Mesendoderm (in vitro differentiated cells): ENCODE measurements at regions not wholly inside any gene's neighbourhood (a gene's known extent, or its start where the extent isn't known, plus 50 kb on each side); places are given as distances from the start of the nearest gene placed in this dataset.
A peak's percentile ranks its signal among the peaks of the same experiment; 100 is the strongest.

Source experiments
- DNase-seq: peaks from one replicate; pipeline ENCODE4 v3.0.0; 2013
- H2AK5ac ChIP-seq: 2 replicates; pipeline ENCODE4 v1.6.1; 2013; ENCODE audit warnings: low read length, inconsistent platforms
- H2BK120ac ChIP-seq: 2 replicates; pipeline ENCODE4 v1.6.1; 2013; ENCODE audit warnings: low read depth, mild to moderate bottlenecking, low read length, moderate library complexity, mixed read lengths
- H2BK15ac ChIP-seq: replicated peaks from 2 replicates; pipeline ENCODE4 v1.6.1; 2013; ENCODE audit warnings: low read depth, mild to moderate bottlenecking, moderate library complexity
- H2BK5ac ChIP-seq: 2 replicates; pipeline ENCODE4 v1.6.1; 2013; ENCODE audit warnings: low read length, inconsistent platforms
- H3K18ac ChIP-seq: 2 replicates; pipeline ENCODE4 v1.6.1; 2013; ENCODE audit warnings: mild to moderate bottlenecking, low read length, mixed read lengths
- H3K23ac ChIP-seq: one replicate; pipeline ENCODE4 v1.6.1; 2013; ENCODE audit warnings: low read length
- H3K27ac ChIP-seq: 2 replicates; pipeline ENCODE4 v1.5.1; 2013; ENCODE audit warnings: low read depth, mild to moderate bottlenecking, inconsistent platforms, low read length, moderate library complexity
- H3K27me3 ChIP-seq: 2 replicates; pipeline ENCODE4 v1.6.1; 2013; ENCODE audit warnings: low read length, control low read depth, mild to moderate bottlenecking, inconsistent platforms; ENCODE audit not compliant: insufficient read depth, poor library complexity
- H3K36me3 ChIP-seq: 2 replicates; pipeline ENCODE4 v1.6.1; 2013; ENCODE audit warnings: low read length, inconsistent platforms; ENCODE audit not compliant: control insufficient read depth, insufficient read depth
- H3K4ac ChIP-seq: one replicate; pipeline ENCODE4 v1.6.1; 2013; ENCODE audit warnings: low read depth, mild to moderate bottlenecking, low read length, moderate library complexity
- H3K4me1 ChIP-seq: 2 replicates; pipeline ENCODE4 v1.6.1; 2013; ENCODE audit warnings: low read depth, low read length, inconsistent platforms; ENCODE audit not compliant: control insufficient read depth
- H3K4me2 ChIP-seq: 2 replicates; pipeline ENCODE4 v1.6.1; 2013; ENCODE audit warnings: low read length
- H3K4me3 ChIP-seq: 2 replicates; pipeline ENCODE4 v1.5.1; 2013; ENCODE audit warnings: mild to moderate bottlenecking, low read length
- H3K56ac ChIP-seq: one replicate; pipeline ENCODE4 v1.6.1; 2013; ENCODE audit warnings: low read length
- H3K79me1 ChIP-seq: 2 replicates; pipeline ENCODE4 v1.6.1; 2013; ENCODE audit warnings: low read length, inconsistent platforms
- H3K79me2 ChIP-seq: 2 replicates; pipeline ENCODE4 v1.6.1; 2013; ENCODE audit warnings: mild to moderate bottlenecking, low read length; ENCODE audit not compliant: control insufficient read depth, insufficient read depth
- H3K9ac ChIP-seq: 2 replicates; pipeline ENCODE4 v1.6.1; 2013; ENCODE audit warnings: low read length, inconsistent platforms
- H4K5ac ChIP-seq: one replicate; pipeline ENCODE4 v1.6.1; 2013; ENCODE audit warnings: low read length
- H4K8ac ChIP-seq: one replicate; pipeline ENCODE4 v1.6.1; 2013; ENCODE audit warnings: low read depth, mild to moderate bottlenecking, control low read depth, low read length, moderate library complexity
- WGBS: extraction: QIAGEN DNeasy Blood & Tissue Kit; methylation state at CpG from one replicate; pipeline ENCODE4 v1.1.7; 2013; ENCODE audit warnings: low lambda C conversion rate, missing lambda C conversion rate; ENCODE audit not compliant: insufficient coverage; ENCODE audit errors: extremely low coverage; 5-methylcytosine and 5-hydroxymethylcytosine counted together

- no peaks in the 10 kb centered on the region for H3K79me2 ChIP-seq
- no peaks in the 10 kb centered on the region for H3K36me3 ChIP-seq
- no peak overlapping the region for H4K8ac ChIP-seq
- no peak overlapping the region for H3K18ac ChIP-seq
- H3K9ac ChIP-seq, result no peak overlapping the region
- peaks cover 8% of the 10 kb centered on the region for H3K4me1 ChIP-seq
- H3K27me3 ChIP-seq, result no peaks in the 10 kb centered on the region
- no peak overlapping the region for H2BK120ac ChIP-seq
- H2BK15ac ChIP-seq, result no peak overlapping the region
- H2BK5ac ChIP-seq, result no peak overlapping the region
- no peak for DNase-seq
- H3K79me1 ChIP-seq, result no peaks in the 10 kb centered on the region
- no peak overlapping the region for H3K4me3 ChIP-seq
- H3K4me2 ChIP-seq, result no peak overlapping the region
- no peak overlapping the region for H3K56ac ChIP-seq
- H3K27ac ChIP-seq, result no peak overlapping the region
- H3K23ac ChIP-seq, result no peak overlapping the region
- no peak overlapping the region for H3K4ac ChIP-seq
- no peak overlapping the region for H4K5ac ChIP-seq
- no CpG with 5 or more reads among the region's 6 CpGs for WGBS
- peak overlapping the region; percentile 52 for H2AK5ac ChIP-seq
These were observed 56.1 kb upstream of the ID3 start for GRCh38 chr1:23615423-23615822.

- DNase-seq, result no peak
- Histone ChIP-seq H4K8ac (no peak overlapping the region), H3K56ac (no peak overlapping the region)
These were observed 54.8 kb upstream of the ID3 start for GRCh38 chr1:23614032-23614660.

GRCh38 chr1:23613191-23614031 lies 54.1 kb upstream of the ID3 start:
- DNase-seq, result no peak
- Histone ChIP-seq H2AK5ac (no peak overlapping the region), H3K36me3 (no peaks in the 10 kb centered on the region), H2BK5ac (no peak overlapping the region), H3K23ac (peak overlapping the region; percentile 82), H3K9ac (peak overlapping the region; percentile 20), H3K4me2 (no peak overlapping the region), H3K79me1 (no peaks in the 10 kb centered on the region), H3K4ac (no peak overlapping the region), H3K27me3 (no peaks in the 10 kb centered on the region), H2BK120ac (no peak overlapping the region), H3K56ac (peak overlapping the region; percentile 78), H3K18ac (peak overlapping the region; percentile 13), H3K27ac (no peak overlapping the region), H3K4me1 (peaks cover 8% of the 10 kb centered on the region), H3K4me3 (no peak overlapping the region), H2BK15ac (no peak overlapping the region), H4K5ac (no peak overlapping the region), H4K8ac (no peak overlapping the region), H3K79me2 (no peaks in the 10 kb centered on the region)
- WGBS, result no CpG with 5 or more reads among the region's 12 CpGs

More at GRCh38 chr1:23614032-23614660, 54.8 kb upstream of the ID3 start:
- H3K4ac ChIP-seq, result no peak overlapping the region
- no peak overlapping the region for H2BK15ac ChIP-seq
- no peak overlapping the region for H3K23ac ChIP-seq
- H2AK5ac ChIP-seq, result peak overlapping the region; percentile 74
- H2BK5ac ChIP-seq, result no peak overlapping the region
- H3K79me2 ChIP-seq, result no peaks in the 10 kb centered on the region
- no peaks in the 10 kb centered on the region for H3K36me3 ChIP-seq
- WGBS, result no CpG with 5 or more reads among the region's 8 CpGs
- no peaks in the 10 kb centered on the region for H3K27me3 ChIP-seq
- H3K27ac ChIP-seq, result no peak overlapping the region
- H3K4me3 ChIP-seq, result no peak overlapping the region
- H4K5ac ChIP-seq, result no peak overlapping the region
- no peak overlapping the region for H2BK120ac ChIP-seq
- H3K79me1 ChIP-seq, result no peaks in the 10 kb centered on the region
- H3K4me2 ChIP-seq, result no peak overlapping the region
- H3K4me1 ChIP-seq, result peaks cover 8% of the 10 kb centered on the region
- peak overlapping the region; percentile 4 for H3K9ac ChIP-seq
- no peak overlapping the region for H3K18ac ChIP-seq

GRCh38 chr1:23611601-23612327 lies 52.5 kb upstream of the ID3 start:
- no peak overlapping the region for H3K18ac ChIP-seq
- H3K4me2 ChIP-seq, result no peak overlapping the region
- H3K23ac ChIP-seq, result no peak overlapping the region
- H2BK15ac ChIP-seq, result no peak overlapping the region
- no peaks in the 10 kb centered on the region for H3K79me2 ChIP-seq
- H3K27me3 ChIP-seq, result no peaks in the 10 kb centered on the region
- no peaks in the 10 kb centered on the region for H3K79me1 ChIP-seq
- no CpG with 5 or more reads among the region's 4 CpGs for WGBS
- peaks cover 8% of the 10 kb centered on the region for H3K4me1 ChIP-seq
- DNase-seq, result no peak
- H3K4ac ChIP-seq, result no peak overlapping the region
- H3K9ac ChIP-seq, result no peak overlapping the region
- H2BK120ac ChIP-seq, result peak overlapping the region; percentile 6
- H3K27ac ChIP-seq, result no peak overlapping the region
- H4K8ac ChIP-seq, result no peak overlapping the region
- peak overlapping the region; percentile 36 for H3K56ac ChIP-seq
- no peak overlapping the region for H3K4me3 ChIP-seq
- no peak overlapping the region for H2BK5ac ChIP-seq
- no peaks in the 10 kb centered on the region for H3K36me3 ChIP-seq
- no peak overlapping the region for H4K5ac ChIP-seq
- no peak overlapping the region for H2AK5ac ChIP-seq

- Histone ChIP-seq H3K79me1 (no peaks in the 10 kb centered on the region), H3K4ac (no peak overlapping the region), H2BK15ac (no peak overlapping the region), H3K18ac (no peak overlapping the region), H3K27me3 (no peaks in the 10 kb centered on the region), H3K4me3 (no peak overlapping the region), H3K4me1 (peaks cover 8% of the 10 kb centered on the region), H4K8ac (no peak overlapping the region), H3K4me2 (no peak overlapping the region), H3K27ac (no peak overlapping the region), H3K36me3 (no peaks in the 10 kb centered on the region), H2BK120ac (no peak overlapping the region), H3K79me2 (no peaks in the 10 kb centered on the region), H4K5ac (no peak overlapping the region), H2BK5ac (peak overlapping the region; percentile 17), H3K9ac (no peak overlapping the region), H2AK5ac (peak overlapping the region; percentile 18), H3K56ac (no peak overlapping the region), H3K23ac (no peak overlapping the region)
- no CpG with 5 or more reads among the region's 1 CpG for WGBS
- no peak for DNase-seq
These were observed 51.4 kb upstream of the ID3 start for GRCh38 chr1:23610677-23611076.
